GM23338 (cell line): ENCODE measurements at regions not wholly inside any gene's neighbourhood (a gene's known extent, or its start where the extent isn't known, plus 50 kb on each side); places are given as distances from the start of the nearest gene placed in this dataset.

ENCODE experiments used
- ATAC-seq: fragments of 200-7000 bp; cut with Tn5 transposase; 3 replicates; pipeline ENCODE4 v1.9.1; 2020
- DNase-seq: peaks from one replicate; pipeline ENCODE4 v3.0.0-alpha.2; 2015; ENCODE audit warnings: low spot score
- H2AFZ ChIP-seq: fragments of 200-600 bp; sonication (generic); 2 replicates; pipeline ENCODE4 v1.8.0; 2016; ENCODE audit warnings: antibody characterized with exemption, mild to moderate bottlenecking, moderate library complexity
- H3F3A ChIP-seq: fragments of 200-600 bp; sonication (generic); replicated peaks from 2 replicates; pipeline ENCODE4 v1.8.0; 2017; ENCODE audit warnings: antibody characterized with exemption, mixed run types, low read depth
- H3K27ac ChIP-seq: fragments of 200-600 bp; sonication (generic); 2 replicates; pipeline ENCODE4 v1.6.1; 2016; ENCODE audit warnings: low read depth
- H3K27me3 ChIP-seq: fragments of 200-600 bp; sonication (generic); 2 replicates; pipeline ENCODE4 v1.8.0; 2016; ENCODE audit warnings: mild to moderate bottlenecking, mixed run types, moderate library complexity; ENCODE audit not compliant: insufficient read depth
- H3K36me3 ChIP-seq: fragments of 200-600 bp; sonication (generic); 2 replicates; pipeline ENCODE4 v1.8.0; 2016; ENCODE audit warnings: mild to moderate bottlenecking; ENCODE audit not compliant: insufficient read depth
- H3K4me1 ChIP-seq: fragments of 200-600 bp; sonication (generic); 2 replicates; pipeline ENCODE4 v1.8.0; 2016; ENCODE audit warnings: mild to moderate bottlenecking, moderate library complexity; ENCODE audit not compliant: insufficient read depth
- H3K4me2 ChIP-seq: fragments of 200-600 bp; sonication (generic); 2 replicates; pipeline ENCODE4 v1.7.1; 2017; ENCODE audit warnings: mixed run types
- H3K4me3 ChIP-seq: fragments of 200-600 bp; sonication (generic); 2 replicates; pipeline ENCODE4 v1.6.1; 2016; ENCODE audit warnings: mixed run types
- H3K79me2 ChIP-seq: fragments of 200-600 bp; sonication (generic); replicated peaks from 2 replicates; pipeline ENCODE4 v1.8.0; 2017; ENCODE audit warnings: mild to moderate bottlenecking; ENCODE audit not compliant: insufficient read depth
- H3K9me2 ChIP-seq: fragments of 200-600 bp; sonication (generic); 2 replicates; pipeline ENCODE4 v1.8.0; 2017; ENCODE audit not compliant: insufficient read depth
- H4K20me1 ChIP-seq: fragments of 200-600 bp; sonication (generic); replicated peaks from 2 replicates; pipeline ENCODE4 v1.8.0; 2017; ENCODE audit warnings: mild to moderate bottlenecking; ENCODE audit not compliant: insufficient read depth
- H3K27ac Mint-ChIP-seq: 2 replicates; pipeline ENCODE4 v1.8.0; 2020; ENCODE audit warnings: inconsistent platforms, mild to moderate bottlenecking, moderate library complexity, mixed read lengths
- H3K27me3 Mint-ChIP-seq: 3 replicates; pipeline ENCODE4 v1.8.0; 2022; ENCODE audit warnings: low read depth, mild to moderate bottlenecking, moderate library complexity, mixed read lengths, inconsistent platforms; ENCODE audit not compliant: insufficient read depth, poor library complexity
- H3K36me3 Mint-ChIP-seq: 3 replicates; pipeline ENCODE4 v1.8.0; 2021; ENCODE audit warnings: low read depth, mild to moderate bottlenecking, inconsistent platforms, moderate library complexity, mixed read lengths
- H3K4me1 Mint-ChIP-seq: 3 replicates; pipeline ENCODE4 v1.8.0; 2020; ENCODE audit warnings: mild to moderate bottlenecking, inconsistent platforms, mixed read lengths
- H3K4me3 Mint-ChIP-seq: 3 replicates; pipeline ENCODE4 v1.8.0; 2021; ENCODE audit warnings: moderate library complexity, mild to moderate bottlenecking, inconsistent platforms, mixed read lengths
- H3K9me3 Mint-ChIP-seq: 3 replicates; pipeline ENCODE4 v1.8.0; 2020; ENCODE audit warnings: moderate library complexity, mild to moderate bottlenecking, inconsistent platforms, mixed read lengths
- CREB1 ChIP-seq: fragments of 250-450 bp; sonication (Bioruptor Pico); IDR thresholded peaks from 2 replicates; pipeline ENCODE4 v1.5.0; 2020; ENCODE audit warnings: low read depth, mild to moderate bottlenecking, moderate library complexity
- CTCF ChIP-seq, 2 experiments: fragments of 200-600 bp in 1 of 2; sonication (generic) in 1 of 2; conservative IDR thresholded peaks; 2 replicates each; pipeline versions ENCODE4 v1.5.1 to v1.6.1; 2016 to 2017; ENCODE audit warnings: antibody characterized with exemption in 2 of 2, low read depth in 2 of 2, mild to moderate bottlenecking in 2 of 2, moderate library complexity in 1 of 2
- EZH2phosphoT487 ChIP-seq: fragments of 200-600 bp; sonication (generic); IDR thresholded peaks from one replicate; pipeline ENCODE4 v1.8.1; 2018; ENCODE audit warnings: antibody characterized with exemption; ENCODE audit not compliant: unreplicated experiment
- JUNB ChIP-seq: IDR thresholded peaks from one replicate; pipeline ENCODE4 v1.6.1; 2016; ENCODE audit warnings: antibody characterized with exemption; ENCODE audit not compliant: unreplicated experiment
- NANOG ChIP-seq: IDR thresholded peaks from 2 replicates; pipeline ENCODE4 v1.6.1; 2016; ENCODE audit warnings: antibody characterized with exemption, borderline replicate concordance
- POLR2AphosphoS5 ChIP-seq: IDR thresholded peaks from 2 replicates; pipeline ENCODE4 v1.6.1; 2016; ENCODE audit warnings: antibody characterized with exemption, low read depth
- STAT1 ChIP-seq: IDR thresholded peaks from one replicate; pipeline ENCODE4 v1.6.1; 2016; ENCODE audit warnings: antibody characterized with exemption; ENCODE audit not compliant: unreplicated experiment
- ZNF114 ChIP-seq: fragments of 250-450 bp; sonication (Bioruptor Pico); IDR thresholded peaks from 2 replicates; pipeline ENCODE4 v1.5.0; 2020; ENCODE audit warnings: mild to moderate bottlenecking, moderate library complexity
- ZNF331 ChIP-seq: fragments of 250-450 bp; sonication (Bioruptor Pico); IDR thresholded peaks from 2 replicates; pipeline ENCODE4 v1.5.0; 2020; ENCODE audit warnings: low read depth, mild to moderate bottlenecking, moderate library complexity
- TF ChIP-seq, protein P1 (sequence below): fragments of 250-450 bp; sonication (Bioruptor Pico); IDR thresholded peaks from 2 replicates; pipeline ENCODE4 v1.5.0; 2020; ENCODE audit warnings: mild to moderate bottlenecking, moderate library complexity
- TF ChIP-seq, protein P2 (sequence below): IDR thresholded peaks from 2 replicates; pipeline ENCODE4 v1.6.1; 2016; ENCODE audit warnings: antibody characterized with exemption

DNA sequence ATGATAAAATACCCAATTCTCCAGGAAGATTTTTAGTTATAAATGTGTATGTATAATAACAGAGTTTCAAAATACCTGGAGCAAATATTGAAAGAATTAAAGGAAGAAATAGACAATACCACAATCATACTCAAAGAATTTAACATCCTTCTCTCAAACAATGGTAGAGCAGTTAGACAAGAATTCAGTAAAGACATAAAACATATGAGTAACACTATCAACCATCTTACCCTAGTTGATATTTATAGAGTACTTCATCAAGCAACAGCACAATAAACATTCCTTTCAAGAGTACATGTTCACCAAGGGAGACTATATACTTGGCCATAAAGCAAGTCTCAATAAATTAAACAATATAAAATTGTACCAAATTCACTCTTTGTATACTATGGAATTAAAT is 108.4 kb downstream of the DLEU7 start:
- TF ChIP-seq JUNB, result no peak
- no peaks in the 10 kb centered on the region for H3K79me2 ChIP-seq
- no peak overlapping the region for H3K27ac ChIP-seq
- H3K4me1 ChIP-seq, result no peaks in the 10 kb centered on the region
- H3K4me1 Mint-ChIP-seq, result no peaks in the 10 kb centered on the region
- peaks cover 3% of the 10 kb centered on the region for H3K27me3 Mint-ChIP-seq
- no peak for ATAC-seq
- no peak overlapping the region for H2AFZ ChIP-seq
- DNase-seq, result no peak
- no peaks in the 10 kb centered on the region for H3K9me2 ChIP-seq
- no peak overlapping the region for H3K4me3 Mint-ChIP-seq
- no peak overlapping the region for H3K4me3 ChIP-seq
- H4K20me1 ChIP-seq, result no peaks in the 10 kb centered on the region
- H3F3A ChIP-seq, result no peaks in the 10 kb centered on the region
- H3K27me3 ChIP-seq, result no peaks in the 10 kb centered on the region
- H3K36me3 ChIP-seq, result no peaks in the 10 kb centered on the region
- H3K9me3 Mint-ChIP-seq, result peaks cover 18% of the 10 kb centered on the region
- H3K27ac Mint-ChIP-seq, result no peak overlapping the region
- H3K4me2 ChIP-seq, result no peak overlapping the region
- H3K36me3 Mint-ChIP-seq, result peaks cover 17% of the 10 kb centered on the region

- ATAC-seq, result no peak
- no peaks in the 10 kb centered on the region for H3K27me3 ChIP-seq
- no peak overlapping the region for H2AFZ ChIP-seq
- no peaks in the 10 kb centered on the region for H3K36me3 ChIP-seq
- Mint-ChIP-seq H3K4me3 (no peak overlapping the region), H3K9me3 (no peaks in the 10 kb centered on the region), H3K27ac (no peak overlapping the region), H3K4me1 (no peaks in the 10 kb centered on the region), H3K36me3 (no peaks in the 10 kb centered on the region), H3K27me3 (no peaks in the 10 kb centered on the region)
- no peak overlapping the region for H3K4me2 ChIP-seq
- H3K79me2 ChIP-seq, result no peaks in the 10 kb centered on the region
- H3K27ac ChIP-seq, result no peak overlapping the region
- DNase-seq, result no peak
- H3K9me2 ChIP-seq, result no peaks in the 10 kb centered on the region
- no peaks in the 10 kb centered on the region for H4K20me1 ChIP-seq
- H3K4me1 ChIP-seq, result no peaks in the 10 kb centered on the region
- H3K4me3 ChIP-seq, result no peak overlapping the region
- no peaks in the 10 kb centered on the region for H3F3A ChIP-seq
- TF ChIP-seq, protein P1, sequence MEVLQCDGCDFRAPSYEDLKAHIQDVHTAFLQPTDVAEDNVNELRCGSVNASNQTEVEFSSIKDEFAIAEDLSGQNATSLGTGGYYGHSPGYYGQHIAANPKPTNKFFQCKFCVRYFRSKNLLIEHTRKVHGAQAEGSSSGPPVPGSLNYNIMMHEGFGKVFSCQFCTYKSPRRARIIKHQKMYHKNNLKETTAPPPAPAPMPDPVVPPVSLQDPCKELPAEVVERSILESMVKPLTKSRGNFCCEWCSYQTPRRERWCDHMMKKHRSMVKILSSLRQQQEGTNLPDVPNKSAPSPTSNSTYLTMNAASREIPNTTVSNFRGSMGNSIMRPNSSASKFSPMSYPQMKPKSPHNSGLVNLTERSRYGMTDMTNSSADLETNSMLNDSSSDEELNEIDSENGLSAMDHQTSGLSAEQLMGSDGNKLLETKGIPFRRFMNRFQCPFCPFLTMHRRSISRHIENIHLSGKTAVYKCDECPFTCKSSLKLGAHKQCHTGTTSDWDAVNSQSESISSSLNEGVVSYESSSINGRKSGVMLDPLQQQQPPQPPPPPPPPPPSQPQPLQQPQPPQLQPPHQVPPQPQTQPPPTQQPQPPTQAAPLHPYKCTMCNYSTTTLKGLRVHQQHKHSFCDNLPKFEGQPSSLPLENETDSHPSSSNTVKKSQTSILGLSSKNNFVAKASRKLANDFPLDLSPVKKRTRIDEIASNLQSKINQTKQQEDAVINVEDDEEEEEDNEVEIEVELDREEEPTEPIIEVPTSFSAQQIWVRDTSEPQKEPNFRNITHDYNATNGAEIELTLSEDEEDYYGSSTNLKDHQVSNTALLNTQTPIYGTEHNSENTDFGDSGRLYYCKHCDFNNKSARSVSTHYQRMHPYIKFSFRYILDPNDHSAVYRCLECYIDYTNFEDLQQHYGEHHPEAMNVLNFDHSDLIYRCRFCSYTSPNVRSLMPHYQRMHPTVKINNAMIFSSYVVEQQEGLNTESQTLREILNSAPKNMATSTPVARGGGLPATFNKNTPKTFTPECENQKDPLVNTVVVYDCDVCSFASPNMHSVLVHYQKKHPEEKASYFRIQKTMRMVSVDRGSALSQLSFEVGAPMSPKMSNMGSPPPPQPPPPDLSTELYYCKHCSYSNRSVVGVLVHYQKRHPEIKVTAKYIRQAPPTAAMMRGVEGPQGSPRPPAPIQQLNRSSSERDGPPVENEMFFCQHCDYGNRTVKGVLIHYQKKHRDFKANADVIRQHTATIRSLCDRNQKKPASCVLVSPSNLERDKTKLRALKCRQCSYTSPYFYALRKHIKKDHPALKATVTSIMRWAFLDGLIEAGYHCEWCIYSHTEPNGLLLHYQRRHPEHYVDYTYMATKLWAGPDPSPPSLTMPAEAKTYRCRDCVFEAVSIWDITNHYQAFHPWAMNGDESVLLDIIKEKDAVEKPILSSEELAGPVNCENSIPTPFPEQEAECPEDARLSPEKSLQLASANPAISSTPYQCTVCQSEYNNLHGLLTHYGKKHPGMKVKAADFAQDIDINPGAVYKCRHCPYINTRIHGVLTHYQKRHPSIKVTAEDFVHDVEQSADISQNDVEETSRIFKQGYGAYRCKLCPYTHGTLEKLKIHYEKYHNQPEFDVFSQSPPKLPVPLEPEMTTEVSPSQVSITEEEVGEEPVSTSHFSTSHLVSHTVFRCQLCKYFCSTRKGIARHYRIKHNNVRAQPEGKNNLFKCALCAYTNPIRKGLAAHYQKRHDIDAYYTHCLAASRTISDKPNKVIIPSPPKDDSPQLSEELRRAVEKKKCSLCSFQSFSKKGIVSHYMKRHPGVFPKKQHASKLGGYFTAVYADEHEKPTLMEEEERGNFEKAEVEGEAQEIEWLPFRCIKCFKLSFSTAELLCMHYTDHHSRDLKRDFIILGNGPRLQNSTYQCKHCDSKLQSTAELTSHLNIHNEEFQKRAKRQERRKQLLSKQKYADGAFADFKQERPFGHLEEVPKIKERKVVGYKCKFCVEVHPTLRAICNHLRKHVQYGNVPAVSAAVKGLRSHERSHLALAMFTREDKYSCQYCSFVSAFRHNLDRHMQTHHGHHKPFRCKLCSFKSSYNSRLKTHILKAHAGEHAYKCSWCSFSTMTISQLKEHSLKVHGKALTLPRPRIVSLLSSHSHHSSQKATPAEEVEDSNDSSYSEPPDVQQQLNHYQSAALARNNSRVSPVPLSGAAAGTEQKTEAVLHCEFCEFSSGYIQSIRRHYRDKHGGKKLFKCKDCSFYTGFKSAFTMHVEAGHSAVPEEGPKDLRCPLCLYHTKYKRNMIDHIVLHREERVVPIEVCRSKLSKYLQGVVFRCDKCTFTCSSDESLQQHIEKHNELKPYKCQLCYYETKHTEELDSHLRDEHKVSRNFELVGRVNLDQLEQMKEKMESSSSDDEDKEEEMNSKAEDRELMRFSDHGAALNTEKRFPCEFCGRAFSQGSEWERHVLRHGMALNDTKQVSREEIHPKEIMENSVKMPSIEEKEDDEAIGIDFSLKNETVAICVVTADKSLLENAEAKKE (CRISPR knock-in tag), result no peak
- TF ChIP-seq CTCF (conservative IDR thresholded peaks at IDR 0.05; ENCODE audit: low read depth in 2 of 2) (no peak), POLR2AphosphoS5 (no peak), STAT1 (no peak), CREB1 (CRISPR knock-in tag) (no peak), ZNF331 (CRISPR knock-in tag) (no peak), EZH2phosphoT487 (no peak), ZNF114 (no peak), NANOG (no peak), JUNB (no peak)
- TF ChIP-seq, protein P2, sequence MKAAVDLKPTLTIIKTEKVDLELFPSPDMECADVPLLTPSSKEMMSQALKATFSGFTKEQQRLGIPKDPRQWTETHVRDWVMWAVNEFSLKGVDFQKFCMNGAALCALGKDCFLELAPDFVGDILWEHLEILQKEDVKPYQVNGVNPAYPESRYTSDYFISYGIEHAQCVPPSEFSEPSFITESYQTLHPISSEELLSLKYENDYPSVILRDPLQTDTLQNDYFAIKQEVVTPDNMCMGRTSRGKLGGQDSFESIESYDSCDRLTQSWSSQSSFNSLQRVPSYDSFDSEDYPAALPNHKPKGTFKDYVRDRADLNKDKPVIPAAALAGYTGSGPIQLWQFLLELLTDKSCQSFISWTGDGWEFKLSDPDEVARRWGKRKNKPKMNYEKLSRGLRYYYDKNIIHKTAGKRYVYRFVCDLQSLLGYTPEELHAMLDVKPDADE, result no peak
These were observed 103.3 kb downstream of the DLEU7 start for GRCh38 chr13:50740052-50740741.
